ENCODE measurements at regions not wholly inside any gene's neighbourhood (a gene's known extent, or its start where the extent isn't known, plus 50 kb on each side); places are given as distances from the start of the nearest gene placed in this dataset.
A peak's percentile ranks its signal among the peaks of the same experiment; 100 is the strongest.

DNA sequence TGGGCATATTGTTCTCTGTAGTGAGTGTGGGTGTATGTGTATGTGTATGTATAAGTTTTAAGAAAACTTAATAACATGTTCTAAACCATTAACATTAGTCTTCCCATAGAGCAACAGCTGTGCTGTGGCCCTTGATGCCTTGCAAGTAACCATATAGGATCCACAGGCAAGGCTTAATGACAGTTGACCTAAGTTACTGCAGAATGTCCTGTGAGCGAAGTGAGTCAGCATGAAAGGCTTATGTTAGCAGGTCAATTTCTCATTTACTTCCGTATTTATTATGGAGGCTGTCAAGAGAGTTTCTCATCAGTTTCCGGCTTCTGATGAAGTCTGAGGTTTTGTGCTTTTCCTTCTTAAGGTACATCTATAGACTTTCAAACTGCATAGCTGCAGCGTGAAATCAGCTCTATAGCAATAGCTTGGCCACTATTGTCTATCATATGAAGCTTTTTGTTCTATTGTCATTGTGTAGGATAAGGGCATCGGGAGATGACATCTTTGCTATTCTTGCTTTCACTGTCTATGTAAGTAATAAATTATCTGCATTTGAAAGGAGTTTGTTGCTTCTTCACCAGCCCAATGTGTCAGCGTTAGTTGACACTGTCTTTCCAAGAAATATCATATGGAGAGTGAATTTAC lies 1153.4 kb upstream of the AGA start:
- no peak overlapping the region for H4K91ac ChIP-seq (ENCODE audit: low read length)
- no peak overlapping the region for H4K8ac ChIP-seq (ENCODE audit: low read length)
- H3K27me3 ChIP-seq (ENCODE audit: control insufficient read depth in 1 of 2, insufficient read depth in 1 of 2, low read length in 2 of 2), result no peaks in the 10 kb centered on the region
- no peak overlapping the region for H2AFZ ChIP-seq (ENCODE audit: low read depth, low read length)
- no peak for DNase-seq
- H2BK15ac ChIP-seq (ENCODE audit: low read depth, poor library complexity, severe bottlenecking), result no peak overlapping the region
- H2BK12ac ChIP-seq (ENCODE audit: low read length in 2 of 2), result no peak overlapping the region
- WGBS, result 88% methylated on average over 2 of the region's 6 CpGs
- no peak overlapping the region for H3K23ac ChIP-seq (ENCODE audit: low read length in 2 of 2)
- no peak overlapping the region for H3K9ac ChIP-seq (ENCODE audit: low read length)
- H3K4me2 ChIP-seq (ENCODE audit: low read length, poor library complexity, severe bottlenecking), result no peak overlapping the region
- H3K4me3 ChIP-seq (ENCODE audit: insufficient read depth in 1 of 2, low read depth in 1 of 2, low read length in 2 of 2), result no peak overlapping the region
- H3K9me3 ChIP-seq (ENCODE audit: control insufficient read depth, low read length), result peaks cover 32% of the 10 kb centered on the region
- H3K27ac ChIP-seq (ENCODE audit: low read length, poor library complexity, severe bottlenecking), result no peak overlapping the region
- no peak overlapping the region for H3K14ac ChIP-seq (ENCODE audit: low read length in 2 of 2)
- H2AK5ac ChIP-seq (ENCODE audit: low read length, severe bottlenecking), result no peak overlapping the region
- no peaks in the 10 kb centered on the region for H3K36me3 ChIP-seq (ENCODE audit: control insufficient read depth in 1 of 2, insufficient read depth in 2 of 2, low read depth in 1 of 2, low read length in 2 of 2)
- no peaks in the 10 kb centered on the region for H3K79me1 ChIP-seq (replicated peaks; ENCODE audit: low read length, poor library complexity, severe bottlenecking)
- no peak overlapping the region for H3K4ac ChIP-seq (ENCODE audit: low read depth in 1 of 2, low read length in 2 of 2)
- no peaks in the 10 kb centered on the region for H3K4me1 ChIP-seq (ENCODE audit: control insufficient read depth, insufficient read depth, low read depth, low read length)
- H3K18ac ChIP-seq (ENCODE audit: low read depth in 1 of 2, low read length in 2 of 2), result no peak overlapping the region
- no peak overlapping the region for H2BK5ac ChIP-seq (ENCODE audit: low read depth, low read length, poor library complexity, severe bottlenecking)
- no peak overlapping the region for H2BK120ac ChIP-seq (ENCODE audit: low read depth, low read length)

GRCh38 chr4:178598672-178599071 lies 1156.4 kb upstream of the AGA start:
- Histone ChIP-seq H2BK5ac (ENCODE audit: low read depth, low read length, poor library complexity, severe bottlenecking) (no peak overlapping the region), H3K4me1 (ENCODE audit: control insufficient read depth, insufficient read depth, low read depth, low read length) (no peaks in the 10 kb centered on the region), H2BK15ac (ENCODE audit: low read depth, poor library complexity, severe bottlenecking) (no peak overlapping the region), H2BK120ac (ENCODE audit: low read depth, low read length) (no peak overlapping the region), H2AK5ac (ENCODE audit: low read length, severe bottlenecking) (no peak overlapping the region), H2BK12ac (ENCODE audit: low read length in 2 of 2) (no peak overlapping the region), H2AFZ (ENCODE audit: low read depth, low read length) (no peak overlapping the region), H3K9ac (ENCODE audit: low read length) (no peak overlapping the region), H3K27me3 (ENCODE audit: control insufficient read depth in 1 of 2, insufficient read depth in 1 of 2, low read length in 2 of 2) (no peaks in the 10 kb centered on the region), H3K4me2 (ENCODE audit: low read length, poor library complexity, severe bottlenecking) (no peak overlapping the region), H3K4ac (ENCODE audit: low read depth in 1 of 2, low read length in 2 of 2) (no peak overlapping the region), H4K91ac (ENCODE audit: low read length) (no peak overlapping the region), H3K23ac (ENCODE audit: low read length in 2 of 2) (no peak overlapping the region), H3K27ac (ENCODE audit: low read length, poor library complexity, severe bottlenecking) (no peak overlapping the region), H4K8ac (ENCODE audit: low read length) (no peak overlapping the region), H3K9me3 (ENCODE audit: control insufficient read depth, low read length) (peaks cover 27% of the 10 kb centered on the region), H3K4me3 (ENCODE audit: insufficient read depth in 1 of 2, low read depth in 1 of 2, low read length in 2 of 2) (no peak overlapping the region), H3K36me3 (ENCODE audit: control insufficient read depth in 1 of 2, insufficient read depth in 2 of 2, low read depth in 1 of 2, low read length in 2 of 2) (no peaks in the 10 kb centered on the region), H3K79me1 (replicated peaks; ENCODE audit: low read length, poor library complexity, severe bottlenecking) (no peaks in the 10 kb centered on the region), H3K14ac (ENCODE audit: low read length in 2 of 2) (no peak overlapping the region), H3K18ac (ENCODE audit: low read depth in 1 of 2, low read length in 2 of 2) (no peak overlapping the region)
- WGBS, result no CpG with 5 or more reads among the region's 1 CpG
- no peak for DNase-seq

DNA sequence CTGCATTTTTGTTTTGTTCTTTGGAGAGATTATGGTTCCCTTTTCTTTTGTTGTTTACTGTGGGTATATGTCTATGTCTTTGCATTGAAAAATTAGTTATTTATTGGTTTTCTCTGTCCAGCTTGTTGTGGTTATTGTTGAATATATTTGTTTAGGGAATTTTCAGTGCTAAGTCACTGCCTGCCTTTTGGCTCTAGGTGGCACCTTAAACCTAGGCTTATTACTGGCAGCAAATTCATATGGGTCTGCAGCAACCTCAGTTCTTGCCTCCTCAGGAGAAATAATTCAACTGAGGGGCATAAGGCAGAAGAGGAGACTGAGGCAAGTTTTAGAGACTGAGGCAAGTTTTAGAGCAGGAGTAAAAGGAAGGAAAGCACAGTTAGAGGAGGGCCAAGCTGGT lies 1157.3 kb upstream of the AGA start:
- Histone ChIP-seq H3K14ac (ENCODE audit: low read length in 2 of 2) (no peak overlapping the region), H3K18ac (ENCODE audit: low read depth in 1 of 2, low read length in 2 of 2) (no peak overlapping the region), H2BK120ac (ENCODE audit: low read depth, low read length) (no peak overlapping the region), H3K9me3 (ENCODE audit: control insufficient read depth, low read length) (peaks cover 29% of the 10 kb centered on the region), H4K91ac (ENCODE audit: low read length) (no peak overlapping the region), H3K4me1 (ENCODE audit: control insufficient read depth, insufficient read depth, low read depth, low read length) (no peaks in the 10 kb centered on the region), H3K27ac (ENCODE audit: low read length, poor library complexity, severe bottlenecking) (no peak overlapping the region), H2BK12ac (ENCODE audit: low read length in 2 of 2) (no peak overlapping the region), H2AK5ac (ENCODE audit: low read length, severe bottlenecking) (no peak overlapping the region), H3K36me3 (ENCODE audit: control insufficient read depth in 1 of 2, insufficient read depth in 2 of 2, low read depth in 1 of 2, low read length in 2 of 2) (no peaks in the 10 kb centered on the region), H3K4me2 (ENCODE audit: low read length, poor library complexity, severe bottlenecking) (no peak overlapping the region), H2BK5ac (ENCODE audit: low read depth, low read length, poor library complexity, severe bottlenecking) (no peak overlapping the region), H3K79me1 (replicated peaks; ENCODE audit: low read length, poor library complexity, severe bottlenecking) (no peaks in the 10 kb centered on the region), H2BK15ac (ENCODE audit: low read depth, poor library complexity, severe bottlenecking) (no peak overlapping the region), H2AFZ (ENCODE audit: low read depth, low read length) (no peak overlapping the region), H3K4me3 (ENCODE audit: insufficient read depth in 1 of 2, low read depth in 1 of 2, low read length in 2 of 2) (no peak overlapping the region), H3K4ac (ENCODE audit: low read depth in 1 of 2, low read length in 2 of 2) (no peak overlapping the region), H4K8ac (ENCODE audit: low read length) (no peak overlapping the region), H3K27me3 (ENCODE audit: control insufficient read depth in 1 of 2, insufficient read depth in 1 of 2, low read length in 2 of 2) (no peaks in the 10 kb centered on the region), H3K23ac (ENCODE audit: low read length in 2 of 2) (no peak overlapping the region), H3K9ac (ENCODE audit: low read length) (no peak overlapping the region)
- DNase-seq, result peak; percentile 13

DNA sequence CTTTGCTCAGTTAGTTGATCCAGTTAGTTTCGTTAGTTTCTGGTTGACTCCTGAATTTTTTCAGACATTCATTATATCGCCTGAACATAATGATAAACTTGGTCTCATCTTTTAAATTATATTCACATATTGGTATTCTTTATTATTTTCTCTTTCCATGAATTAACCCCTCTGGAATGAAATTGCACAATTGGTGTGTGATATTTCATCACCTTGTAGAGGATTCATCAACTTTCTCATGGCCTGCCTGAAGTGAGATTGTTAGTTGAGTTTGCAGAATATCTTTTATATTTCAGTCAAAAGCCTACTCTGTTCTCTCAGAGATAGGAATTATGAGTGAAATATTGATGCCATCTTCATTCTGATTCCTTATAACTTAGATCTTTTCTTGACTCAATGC lies 1160.6 kb upstream of the AGA start:
- no peak overlapping the region for H2BK120ac ChIP-seq (ENCODE audit: low read depth, low read length)
- no peak overlapping the region for H3K27ac ChIP-seq (ENCODE audit: low read length, poor library complexity, severe bottlenecking)
- H3K4ac ChIP-seq (ENCODE audit: low read depth in 1 of 2, low read length in 2 of 2), result no peak overlapping the region
- no peak overlapping the region for H4K91ac ChIP-seq (ENCODE audit: low read length)
- H3K18ac ChIP-seq (ENCODE audit: low read depth in 1 of 2, low read length in 2 of 2), result no peak overlapping the region
- H3K27me3 ChIP-seq (ENCODE audit: control insufficient read depth in 1 of 2, insufficient read depth in 1 of 2, low read length in 2 of 2), result no peaks in the 10 kb centered on the region
- H3K14ac ChIP-seq (ENCODE audit: low read length in 2 of 2), result no peak overlapping the region
- no CpG with 5 or more reads among the region's 2 CpGs for WGBS
- no peaks in the 10 kb centered on the region for H3K4me1 ChIP-seq (ENCODE audit: control insufficient read depth, insufficient read depth, low read depth, low read length)
- no peaks in the 10 kb centered on the region for H3K79me1 ChIP-seq (replicated peaks; ENCODE audit: low read length, poor library complexity, severe bottlenecking)
- H3K23ac ChIP-seq (ENCODE audit: low read length in 2 of 2), result no peak overlapping the region
- H3K4me2 ChIP-seq (ENCODE audit: low read length, poor library complexity, severe bottlenecking), result no peak overlapping the region
- H2AK5ac ChIP-seq (ENCODE audit: low read length, severe bottlenecking), result no peak overlapping the region
- DNase-seq, result peak; percentile 4
- H2BK12ac ChIP-seq (ENCODE audit: low read length in 2 of 2), result no peak overlapping the region
- H3K9ac ChIP-seq (ENCODE audit: low read length), result no peak overlapping the region
- no peak overlapping the region for H3K4me3 ChIP-seq (ENCODE audit: insufficient read depth in 1 of 2, low read depth in 1 of 2, low read length in 2 of 2)
- H2AFZ ChIP-seq (ENCODE audit: low read depth, low read length), result no peak overlapping the region
- no peaks in the 10 kb centered on the region for H3K36me3 ChIP-seq (ENCODE audit: control insufficient read depth in 1 of 2, insufficient read depth in 2 of 2, low read depth in 1 of 2, low read length in 2 of 2)
- H2BK15ac ChIP-seq (ENCODE audit: low read depth, poor library complexity, severe bottlenecking), result no peak overlapping the region
- peaks cover 26% of the 10 kb centered on the region for H3K9me3 ChIP-seq (ENCODE audit: control insufficient read depth, low read length)
- no peak overlapping the region for H4K8ac ChIP-seq (ENCODE audit: low read length)
- H2BK5ac ChIP-seq (ENCODE audit: low read depth, low read length, poor library complexity, severe bottlenecking), result no peak overlapping the region

All from mesenchymal stem cell (in vitro differentiated cells and primary cell).